Kidney epithelial cell (primary cell): ENCODE measurements at regions not wholly inside any gene's neighbourhood (a gene's known extent, or its start where the extent isn't known, plus 50 kb on each side); places are given as distances from the start of the nearest gene placed in this dataset.

Source experiments
- DNase-seq: peaks from one replicate; pipeline ENCODE4 v3.0.0-alpha.2; 2010; ENCODE audit warnings: low read depth
- H3K27me3 ChIP-seq: 2 replicates; pipeline ENCODE4 v1.6.0; 2011; ENCODE audit warnings: low read length; ENCODE audit not compliant: control insufficient read depth, insufficient read depth
- H3K36me3 ChIP-seq: 2 replicates; pipeline ENCODE4 v1.5.1; 2011; ENCODE audit warnings: low read length; ENCODE audit not compliant: control insufficient read depth, insufficient read depth
- H3K4me3 ChIP-seq: 2 replicates; pipeline ENCODE4 v1.5.1; 2011; ENCODE audit warnings: low read depth, mild to moderate bottlenecking, control low read depth, low read length
- TF ChIP-seq, protein P1 (sequence below): IDR thresholded peaks from 2 replicates; pipeline ENCODE4 v1.5.1; 2011; ENCODE audit warnings: mild to moderate bottlenecking, moderate library complexity, low read length, control low read depth, inconsistent platforms; ENCODE audit not compliant: insufficient read depth, poor library complexity, severe bottlenecking

DNA sequence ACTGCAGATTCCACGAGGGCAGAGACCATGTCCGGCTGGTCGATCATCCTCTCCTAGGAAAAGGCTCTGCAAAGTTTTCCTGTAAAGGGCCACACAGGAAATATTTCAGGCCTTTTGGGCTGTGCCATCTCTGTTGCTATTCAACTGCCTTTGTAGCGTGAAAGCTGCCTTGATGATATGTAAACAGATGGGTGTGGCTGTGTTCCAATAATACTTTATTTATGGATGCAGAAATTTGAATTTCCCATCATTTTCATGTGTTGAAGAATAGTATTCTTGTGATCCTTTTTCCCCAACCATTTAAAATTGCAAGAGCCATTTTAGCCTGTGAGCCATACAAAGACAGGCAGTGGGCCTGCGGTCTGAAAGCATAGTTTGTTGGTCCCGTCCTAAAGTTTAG, 950.7 kb upstream of the RBFOX1 start:
- TF ChIP-seq, protein P1, sequence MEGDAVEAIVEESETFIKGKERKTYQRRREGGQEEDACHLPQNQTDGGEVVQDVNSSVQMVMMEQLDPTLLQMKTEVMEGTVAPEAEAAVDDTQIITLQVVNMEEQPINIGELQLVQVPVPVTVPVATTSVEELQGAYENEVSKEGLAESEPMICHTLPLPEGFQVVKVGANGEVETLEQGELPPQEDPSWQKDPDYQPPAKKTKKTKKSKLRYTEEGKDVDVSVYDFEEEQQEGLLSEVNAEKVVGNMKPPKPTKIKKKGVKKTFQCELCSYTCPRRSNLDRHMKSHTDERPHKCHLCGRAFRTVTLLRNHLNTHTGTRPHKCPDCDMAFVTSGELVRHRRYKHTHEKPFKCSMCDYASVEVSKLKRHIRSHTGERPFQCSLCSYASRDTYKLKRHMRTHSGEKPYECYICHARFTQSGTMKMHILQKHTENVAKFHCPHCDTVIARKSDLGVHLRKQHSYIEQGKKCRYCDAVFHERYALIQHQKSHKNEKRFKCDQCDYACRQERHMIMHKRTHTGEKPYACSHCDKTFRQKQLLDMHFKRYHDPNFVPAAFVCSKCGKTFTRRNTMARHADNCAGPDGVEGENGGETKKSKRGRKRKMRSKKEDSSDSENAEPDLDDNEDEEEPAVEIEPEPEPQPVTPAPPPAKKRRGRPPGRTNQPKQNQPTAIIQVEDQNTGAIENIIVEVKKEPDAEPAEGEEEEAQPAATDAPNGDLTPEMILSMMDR = no peak
- DNase-seq = no peak
- H3K36me3 ChIP-seq = no peaks in the 10 kb centered on the region
- no peak overlapping the region for H3K4me3 ChIP-seq
- no peaks in the 10 kb centered on the region for H3K27me3 ChIP-seq

DNA sequence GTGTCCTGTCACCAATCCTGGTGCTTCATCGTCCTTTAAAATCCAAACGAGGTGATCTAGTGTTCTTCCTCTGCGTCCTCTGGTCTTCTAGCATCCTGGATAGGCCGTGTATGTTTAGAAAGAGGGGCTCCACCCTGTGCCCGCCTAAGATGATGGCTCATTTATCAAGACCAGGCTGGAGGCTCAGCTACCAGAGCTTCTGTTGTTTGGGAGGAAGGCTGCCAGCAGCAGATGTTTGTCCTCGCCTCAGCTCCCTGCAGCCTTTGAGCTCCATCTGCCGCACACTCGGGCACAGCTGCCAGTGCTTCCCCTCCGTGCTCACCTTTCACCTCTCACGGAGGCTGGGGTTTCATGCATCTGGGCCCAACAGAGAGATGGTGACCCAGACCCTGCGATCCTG, 954.7 kb upstream of the RBFOX1 start:
- Histone ChIP-seq H3K36me3 (no peaks in the 10 kb centered on the region), H3K4me3 (no peak overlapping the region), H3K27me3 (no peaks in the 10 kb centered on the region)
- TF ChIP-seq, protein P1 = no peak
- DNase-seq = no peak

DNA sequence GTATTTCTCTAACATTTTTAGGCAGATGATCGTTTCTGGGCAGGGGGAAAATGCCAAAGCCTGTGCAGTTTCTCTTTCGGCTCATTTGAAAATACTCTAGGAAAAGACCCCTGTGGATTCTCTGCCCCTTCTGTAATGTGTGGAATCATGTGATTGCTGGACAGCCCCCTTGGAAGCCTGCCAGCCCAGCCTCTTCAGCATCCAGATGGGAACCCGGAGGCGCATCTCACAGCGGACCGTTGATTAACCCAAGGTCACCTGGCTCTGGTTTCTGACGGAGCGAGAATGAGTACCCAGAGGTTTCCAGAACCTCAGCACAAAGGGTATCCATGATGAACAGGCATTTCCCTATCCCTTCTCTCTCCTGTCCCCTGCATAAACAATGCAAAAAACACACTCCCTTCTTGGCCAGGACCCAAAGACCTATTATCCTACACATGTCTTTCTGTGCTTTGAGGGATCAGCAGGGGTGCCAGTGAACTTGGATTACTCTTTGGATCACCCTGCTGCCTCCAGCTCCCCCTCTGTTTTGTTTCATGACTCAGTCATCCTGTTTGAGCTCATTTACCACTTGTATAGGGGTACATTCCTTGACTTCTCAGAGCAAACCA, 957.1 kb upstream of the RBFOX1 start:
- Histone ChIP-seq H3K4me3 (no peak overlapping the region), H3K36me3 (no peaks in the 10 kb centered on the region), H3K27me3 (no peaks in the 10 kb centered on the region)
- TF ChIP-seq, protein P1 = no peak
- no peak for DNase-seq

DNA sequence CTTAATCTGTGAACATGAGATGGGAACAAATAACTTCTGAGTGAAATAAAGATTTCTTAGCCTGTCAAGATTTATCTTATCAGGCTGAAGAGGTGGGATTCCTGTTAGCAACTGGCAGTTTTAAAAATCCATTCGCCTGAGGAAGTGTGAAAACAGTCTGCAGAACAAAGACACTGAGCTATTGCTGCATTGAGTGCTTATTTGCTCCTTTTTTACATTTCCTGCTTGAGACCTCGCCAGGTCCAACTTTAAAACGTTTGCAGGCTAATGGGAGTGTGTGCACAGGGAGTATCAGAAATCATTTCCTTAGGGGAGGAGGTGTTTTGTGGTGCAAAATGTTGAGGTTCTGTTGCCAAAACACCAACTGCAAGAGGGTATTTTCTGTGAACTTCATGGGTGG, 957.8 kb upstream of the RBFOX1 start:
- TF ChIP-seq, protein P1 = no peak
- H3K4me3 ChIP-seq = no peak overlapping the region
- DNase-seq = no peak
- H3K27me3 ChIP-seq = no peaks in the 10 kb centered on the region
- no peaks in the 10 kb centered on the region for H3K36me3 ChIP-seq

DNA sequence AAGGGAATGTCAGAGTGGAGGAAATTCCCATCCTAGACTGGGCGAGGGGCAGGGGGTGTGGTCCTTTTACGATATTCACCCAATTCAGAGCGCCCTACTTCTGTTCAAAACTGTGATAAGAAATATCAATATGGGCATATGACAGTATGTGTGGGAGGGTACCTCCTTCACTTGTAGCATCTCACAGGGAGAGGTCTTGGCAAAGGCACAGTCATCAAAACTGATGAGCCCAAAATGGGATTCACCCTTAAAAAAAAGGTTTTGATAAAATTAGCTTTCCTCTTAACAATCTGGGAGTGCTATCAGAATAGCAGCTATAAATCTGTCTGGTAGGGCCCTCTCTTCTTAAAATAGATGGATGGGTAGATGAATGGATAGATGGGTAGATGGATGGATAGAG, 967.8 kb upstream of the RBFOX1 start:
- H3K27me3 ChIP-seq = no peaks in the 10 kb centered on the region
- no peak for DNase-seq
- no peak overlapping the region for H3K4me3 ChIP-seq
- TF ChIP-seq, protein P1 = no peak
- no peaks in the 10 kb centered on the region for H3K36me3 ChIP-seq

DNA sequence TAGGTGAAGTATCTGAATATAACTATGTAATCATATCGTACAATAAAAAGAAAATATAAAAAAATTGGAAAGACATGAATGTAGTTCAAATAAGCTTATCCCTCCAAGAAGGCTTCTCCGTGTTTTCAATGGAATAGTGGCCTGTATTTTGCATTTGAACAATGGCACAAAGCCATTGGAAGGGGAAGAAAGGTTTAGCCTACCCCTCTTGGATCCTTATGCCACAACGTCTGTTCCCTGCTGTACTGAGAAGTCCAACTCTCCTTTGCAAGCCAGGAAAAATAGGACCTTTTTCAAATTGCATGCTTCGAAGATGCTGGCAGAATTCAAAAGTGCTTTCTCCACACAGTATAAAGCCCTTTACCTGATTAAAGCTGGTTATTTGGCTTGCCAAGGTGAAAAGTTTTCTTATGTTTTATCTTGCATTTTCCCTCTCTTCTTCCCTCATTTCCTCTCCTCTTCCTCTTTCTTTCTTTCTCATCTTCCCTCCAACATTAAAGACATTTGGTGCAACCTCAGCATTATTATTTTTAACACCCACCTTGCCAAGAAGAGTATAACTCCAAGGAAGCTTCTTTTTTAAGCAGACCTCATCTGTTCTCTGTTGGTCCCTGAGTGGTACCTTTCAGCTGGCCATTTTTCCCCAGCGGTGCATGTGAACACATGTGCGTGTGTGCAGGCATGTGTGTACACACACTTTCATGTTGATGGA, 968.6 kb upstream of the RBFOX1 start:
- H3K36me3 ChIP-seq = no peaks in the 10 kb centered on the region
- DNase-seq = no peak
- TF ChIP-seq, protein P1 = no peak
- H3K4me3 ChIP-seq = no peak overlapping the region
- no peaks in the 10 kb centered on the region for H3K27me3 ChIP-seq
